H54 (cell line): ENCODE measurements at regions not wholly inside any gene's neighbourhood (a gene's known extent, or its start where the extent isn't known, plus 50 kb on each side); places are given as distances from the start of the nearest gene placed in this dataset.

Experiments
- DNase-seq: peaks from one replicate; pipeline ENCODE4 v3.0.0; 2011; ENCODE audit warnings: low spot score, mixed read lengths; ENCODE audit not compliant: insufficient read length
- FAIRE-seq: peaks from 3 replicates; lab custom pipeline; 2011; peaks lifted over from hg19 to GRCh38; lab: Jason Lieb, UNC
- POLR2A ChIP-seq: IDR thresholded peaks from 2 replicates; pipeline ENCODE4 v1.6.1; 2011; ENCODE audit warnings: low read depth, mild to moderate bottlenecking, low read length

- no peak for FAIRE-seq
- no peak for TF ChIP-seq POLR2A
- DNase-seq: no peak
Measured at GRCh38 chr2:122174061-122174460, 418.6 kb downstream of the TSN start.

- no peak for FAIRE-seq
- no peak for TF ChIP-seq POLR2A
Measured at GRCh38 chr2:122179492-122180165, 424.2 kb downstream of the TSN start.

GRCh38 chr2:122180972-122181371, 425.5 kb downstream of the TSN start:
- DNase-seq (no peak), FAIRE-seq (no peak)
- TF ChIP-seq POLR2A: no peak

More at GRCh38 chr2:122179492-122180165, 424.2 kb downstream of the TSN start:
- no peak for DNase-seq

GRCh38 chr2:122182616-122183355, 427.3 kb downstream of the TSN start:
- TF ChIP-seq POLR2A: no peak
- no peak for FAIRE-seq
- no peak for DNase-seq

GRCh38 chr2:122183890-122184289, 428.4 kb downstream of the TSN start:
- DNase-seq: no peak
- no peak for FAIRE-seq
- no peak for TF ChIP-seq POLR2A

- FAIRE-seq: no peak
- DNase-seq: no peak
- no peak for TF ChIP-seq POLR2A
Measured at GRCh38 chr2:122186761-122187222, 431.3 kb downstream of the TSN start.

- FAIRE-seq (no peak), DNase-seq (peak; percentile 49)
- no peak for TF ChIP-seq POLR2A
Measured at GRCh38 chr2:122191331-122191730, 435.9 kb downstream of the TSN start.

GRCh38 chr2:122193622-122194021, 438.2 kb downstream of the TSN start:
- no peak for DNase-seq
- no peak for TF ChIP-seq POLR2A

GRCh38 chr2:122194546-122194945, 439.1 kb downstream of the TSN start:
- TF ChIP-seq POLR2A: no peak
- DNase-seq (no peak), FAIRE-seq (no peak)

More at GRCh38 chr2:122193622-122194021, 438.2 kb downstream of the TSN start:
- FAIRE-seq: no peak

- DNase-seq (peak; percentile 6), FAIRE-seq (no peak)
- TF ChIP-seq POLR2A: no peak
Measured at GRCh38 chr2:122203523-122203922, 448.1 kb downstream of the TSN start.

- DNase-seq (no peak), FAIRE-seq (no peak)
- no peak for TF ChIP-seq POLR2A
Measured at GRCh38 chr2:122205641-122206040, 450.2 kb downstream of the TSN start.

GRCh38 chr2:122206101-122206500, 450.6 kb downstream of the TSN start:
- no peak for FAIRE-seq
- no peak for TF ChIP-seq POLR2A
- DNase-seq: no peak

GRCh38 chr2:122209377-122209776, 453.9 kb downstream of the TSN start:
- no peak for TF ChIP-seq POLR2A
- DNase-seq (no peak), FAIRE-seq (no peak)

- DNase-seq (no peak), FAIRE-seq (no peak)
- no peak for TF ChIP-seq POLR2A
Measured at GRCh38 chr2:122210065-122210464, 454.6 kb downstream of the TSN start.
